Panc1 (cell line): ENCODE measurements at regions not wholly inside any gene's neighbourhood (a gene's known extent, or its start where the extent isn't known, plus 50 kb on each side); places are given as distances from the start of the nearest gene placed in this dataset.

Experiments used
- ATAC-seq: fragments of 200-7000 bp; cut with Tn5 transposase; 2 replicates; pipeline ENCODE4 v1.9.1; 2020; ENCODE audit warnings: mild to moderate bottlenecking, moderate library complexity
- BruUV-seq: library from RNA; stranded (reverse); fragments of 400-500 nt; replicated peaks from 2 replicates; lab custom pipeline; 2021; lab: Mats Ljungman, UMichigan
- CTCF ChIA-PET: fragments of 300-600 bp; sonication (Branson Sonifier 250); formaldehyde crosslinking; loops from one replicate; lab custom pipeline; 2022; ENCODE audit warnings: antibody characterized with exemption; lab: Charles Lee
- POLR2A ChIA-PET: fragments of 300-600 bp; sonication (Branson Sonifier 250); formaldehyde crosslinking; loops from one replicate; lab custom pipeline; 2022; ENCODE audit warnings: antibody characterized with exemption; lab: Charles Lee
- DNase-seq: peaks from one replicate; pipeline ENCODE4 v3.0.0-alpha.2; 2010; ENCODE audit warnings: low read depth, low spot score
- H3K27ac ChIP-seq: 2 replicates; pipeline ENCODE4 v1.5.1; 2011; ENCODE audit warnings: mild to moderate bottlenecking, low read length, inconsistent platforms
- H3K27me3 ChIP-seq: fragments of 200-500 bp; sonication (Bioruptor generic); 2 replicates; pipeline ENCODE4 v1.6.0; 2014; ENCODE audit warnings: low read length, inconsistent platforms; ENCODE audit not compliant: control insufficient read depth, insufficient read depth
- H3K36me3 ChIP-seq: fragments of 200-500 bp; sonication (Bioruptor generic); 2 replicates; pipeline ENCODE4 v1.5.1; 2014; ENCODE audit warnings: inconsistent platforms, mild to moderate bottlenecking, low read length, moderate library complexity; ENCODE audit not compliant: control insufficient read depth, insufficient read depth
- H3K4me1 ChIP-seq: 2 replicates; pipeline ENCODE4 v1.5.1; 2011; ENCODE audit warnings: inconsistent platforms, mild to moderate bottlenecking, low read length, moderate library complexity; ENCODE audit not compliant: control insufficient read depth, insufficient read depth
- H3K4me3 ChIP-seq, 2 experiments: 2 replicates each; pipeline ENCODE4 v1.5.1; 2011 to 2012; ENCODE audit warnings: low read depth in 2 of 2, low read length in 2 of 2, mild to moderate bottlenecking in 2 of 2, inconsistent platforms in 1 of 2, moderate library complexity in 1 of 2
- H3K9me3 ChIP-seq: fragments of 200-500 bp; sonication (Bioruptor generic); 2 replicates; pipeline ENCODE4 v1.5.1; 2014; ENCODE audit warnings: low read depth, mild to moderate bottlenecking, inconsistent platforms, low read length, moderate library complexity; ENCODE audit not compliant: control insufficient read depth, insufficient read depth
- CTCF ChIP-seq: fragments of 450-650 bp; IDR thresholded peaks from 2 replicates; pipeline ENCODE4 v1.5.1; 2017; ENCODE audit warnings: mild to moderate bottlenecking
- POLR2AphosphoS5 ChIP-seq: IDR thresholded peaks from 2 replicates; pipeline ENCODE4 v1.6.1; 2012; ENCODE audit warnings: mild to moderate bottlenecking, low read depth, low read length, moderate library complexity
- REST ChIP-seq, 2 experiments: IDR thresholded peaks; 2 replicates each; pipeline ENCODE4 v1.6.1; 2011 to 2012; ENCODE audit warnings: low read depth in 2 of 2, control low read depth in 1 of 2, low read length in 1 of 2, mild to moderate bottlenecking in 1 of 2, moderate library complexity in 1 of 2; ENCODE audit not compliant: insufficient read depth in 1 of 2
- SIN3A ChIP-seq: IDR thresholded peaks from 2 replicates; pipeline ENCODE4 v1.6.1; 2012; ENCODE audit warnings: low read depth, mild to moderate bottlenecking, low read length, moderate library complexity, borderline replicate concordance; ENCODE audit not compliant: insufficient read depth
- TCF7L2 ChIP-seq: IDR thresholded peaks from 2 replicates; pipeline ENCODE4 v1.6.1; 2011; ENCODE audit warnings: mild to moderate bottlenecking, low read depth, low read length, inconsistent platforms
- in situ Hi-C: cut with HindIII; loops from 2 replicates; pipeline ENCODE4 v1.10.0; 2016; ENCODE audit warnings: low sequenced_read_pairs, low pct_unique_long_range_greater_than_20kb
- intact Hi-C: fragments of 100-400 bp; cut with micrococcal nuclease; formaldehyde crosslinking; loops from one replicate; pipeline ENCODE4 v1.10.0; 2022; ENCODE audit not compliant: unreplicated experiment

- no TSS peak for BruUV-seq
- CTCF ChIA-PET, result no interaction called here
Observed at GRCh38 chr6:66478705-66479104, 771.7 kb upstream of the EYS start.

GRCh38 chr6:66435321-66435720, 728.3 kb upstream of the EYS start:
- DNase-seq (no peak), ATAC-seq (no peak)
- in situ Hi-C loops (no loop called here), intact Hi-C loops (no loop called here)
- no peaks in the 10 kb centered on the region for H3K4me1 ChIP-seq
- no peak for TF ChIP-seq SIN3A
- no peak for TF ChIP-seq REST (IDR thresholded peaks at IDR 0.05; ENCODE audit: insufficient read depth in 1 of 2, low read depth in 2 of 2, low read length in 1 of 2)
- no peak for TF ChIP-seq TCF7L2
- no peak for TF ChIP-seq CTCF
- TF ChIP-seq POLR2AphosphoS5, result no peak
- no peaks in the 10 kb centered on the region for H3K27me3 ChIP-seq
- H3K4me3 ChIP-seq, result no peak overlapping the region
- BruUV-seq, result no TSS peak
- no peaks in the 10 kb centered on the region for H3K9me3 ChIP-seq
- ChIA-PET CTCF (no interaction called here), POLR2A (no interaction called here)
- H3K36me3 ChIP-seq, result no peaks in the 10 kb centered on the region
- H3K27ac ChIP-seq, result no peak overlapping the region

More at GRCh38 chr6:66478705-66479104, 771.7 kb upstream of the EYS start:
- no peak for ATAC-seq
- intact Hi-C loops (no loop called here), in situ Hi-C loops (no loop called here)
- Histone ChIP-seq H3K9me3 (no peaks in the 10 kb centered on the region), H3K27ac (no peak overlapping the region), H3K4me1 (no peaks in the 10 kb centered on the region), H3K36me3 (no peaks in the 10 kb centered on the region), H3K27me3 (no peaks in the 10 kb centered on the region), H3K4me3 (no peak overlapping the region)
- no peak for DNase-seq
- no peak for TF ChIP-seq REST (IDR thresholded peaks at IDR 0.05; ENCODE audit: insufficient read depth in 1 of 2, low read depth in 2 of 2, low read length in 1 of 2)
- no peak for TF ChIP-seq SIN3A
- no peak for TF ChIP-seq POLR2AphosphoS5
- TF ChIP-seq CTCF, result no peak
- no peak for TF ChIP-seq TCF7L2
- POLR2A ChIA-PET, result no interaction called here
